GM23248 (cell line): ENCODE measurements at regions not wholly inside any gene's neighbourhood (a gene's known extent, or its start where the extent isn't known, plus 50 kb on each side); places are given as distances from the start of the nearest gene placed in this dataset.

ENCODE experiments used
- EZH2 ChIP-seq: fragments of 200-600 bp; sonication (generic); IDR thresholded peaks from 2 replicates; pipeline ENCODE4 v1.6.1; 2018; ENCODE audit warnings: antibody characterized with exemption, mild to moderate bottlenecking; ENCODE audit not compliant: insufficient read depth, poor library complexity, severe bottlenecking
- EZH2phosphoT487 ChIP-seq: fragments of 200-600 bp; sonication (generic); IDR thresholded peaks from 2 replicates; pipeline ENCODE4 v1.6.1; 2018; ENCODE audit warnings: antibody characterized with exemption, moderate library complexity, mild to moderate bottlenecking, low read depth; ENCODE audit not compliant: insufficient read depth

- TF ChIP-seq EZH2 = no peak
- TF ChIP-seq EZH2phosphoT487 = no peak
These were observed 355.2 kb upstream of the SLC14A2 start for GRCh38 chr18:45260125-45260524.
